Suppressor macrophage (primary cell): ENCODE measurements at regions not wholly inside any gene's neighbourhood (a gene's known extent, or its start where the extent isn't known, plus 50 kb on each side); places are given as distances from the start of the nearest gene placed in this dataset.
"Not testable (repeated sequence)": the region's sequence is repeated elsewhere in the genome, so short reads cannot be mapped to it uniquely, and the experiment has no call there.

Experiments used
- DNase-seq, 4 experiments: peaks; one replicate each; pipeline ENCODE4 v3.0.0-alpha.2; 2020 to 2022

- DNase-seq = no peak
Observed at GRCh38 chr10:83522456-83522855, 616.9 kb upstream of the GHITM start.

GRCh38 chr10:83522881-83523386 is 616.4 kb upstream of the GHITM start:
- DNase-seq = no peak

- DNase-seq = no peak
Observed at GRCh38 chr10:83527934-83528333, 611.4 kb upstream of the GHITM start.

- no peak for DNase-seq
Observed at GRCh38 chr10:83533290-83533689, 606.0 kb upstream of the GHITM start.

GRCh38 chr10:83536426-83536825 is 602.9 kb upstream of the GHITM start:
- DNase-seq = no peak

GRCh38 chr10:83538047-83538446 is 601.3 kb upstream of the GHITM start:
- DNase-seq = no peak

GRCh38 chr10:83539528-83540308 is 599.6 kb upstream of the GHITM start:
- DNase-seq = no peak

- no peak for DNase-seq
Observed at GRCh38 chr10:83541046-83541445, 598.3 kb upstream of the GHITM start.

GRCh38 chr10:83542774-83543411 is 596.4 kb upstream of the GHITM start:
- no peak for DNase-seq

- DNase-seq = no peak
Observed at GRCh38 chr10:83543691-83544462, 595.4 kb upstream of the GHITM start.

- DNase-seq = no peak
Observed at GRCh38 chr10:83545901-83546391, 593.4 kb upstream of the GHITM start.

GRCh38 chr10:83551190-83551589 is 588.1 kb upstream of the GHITM start:
- DNase-seq = not testable (repeated sequence)

- DNase-seq = no peak
Observed at GRCh38 chr10:83553366-83553765, 585.9 kb upstream of the GHITM start.

- DNase-seq = no peak
Observed at GRCh38 chr10:83555264-83555663, 584.0 kb upstream of the GHITM start.

- no peak for DNase-seq
Observed at GRCh38 chr10:83562381-83562780, 576.9 kb upstream of the GHITM start.

GRCh38 chr10:83564889-83565588 is 574.3 kb upstream of the GHITM start:
- no peak for DNase-seq

GRCh38 chr10:83572036-83572435 is 567.3 kb upstream of the GHITM start:
- DNase-seq = no peak

GRCh38 chr10:83574770-83575169 is 564.5 kb upstream of the GHITM start:
- DNase-seq = no peak

GRCh38 chr10:83577421-83577820 is 561.9 kb upstream of the GHITM start:
- DNase-seq = no peak

- DNase-seq = no peak
Observed at GRCh38 chr10:83580373-83581012, 558.8 kb upstream of the GHITM start.

- no peak for DNase-seq
Observed at GRCh38 chr10:83582407-83583095, 556.8 kb upstream of the GHITM start.
